ENCODE measurements at regions not wholly inside any gene's neighbourhood (a gene's known extent, or its start where the extent isn't known, plus 50 kb on each side); places are given as distances from the start of the nearest gene placed in this dataset.

GRCh38 chr7:153920126-153920525 is 132.1 kb upstream of the DPP6 start:
- Mint-ChIP-seq H3K27ac (no peak overlapping the region), H3K36me3 (ENCODE audit: low read depth) (no peaks in the 10 kb centered on the region), H3K27me3 (ENCODE audit: low read depth) (no peaks in the 10 kb centered on the region), H3K4me3 (ENCODE audit: low read depth) (no peak overlapping the region), H3K9me3 (peaks cover 18% of the 10 kb centered on the region), H3K4me1 (ENCODE audit: low read depth) (no peaks in the 10 kb centered on the region)
- no peak for DNase-seq (ENCODE audit: low spot score)
- intact Hi-C loops (cut with micrococcal nuclease) = no loop called here

- no peak overlapping the region for H3K4me3 Mint-ChIP-seq (ENCODE audit: low read depth)
- intact Hi-C loops (cut with micrococcal nuclease) = no loop called here
- H3K4me1 Mint-ChIP-seq (ENCODE audit: low read depth) = no peaks in the 10 kb centered on the region
These were observed 131.3 kb upstream of the DPP6 start for GRCh38 chr7:153920897-153921296.

GRCh38 chr7:153921408-153921807 is 130.8 kb upstream of the DPP6 start:
- no peak overlapping the region for H3K27ac Mint-ChIP-seq
- H3K4me1 Mint-ChIP-seq (ENCODE audit: low read depth) = no peaks in the 10 kb centered on the region
- intact Hi-C loops (cut with micrococcal nuclease) = no loop called here
- peaks cover 24% of the 10 kb centered on the region for H3K9me3 Mint-ChIP-seq
- no peaks in the 10 kb centered on the region for H3K36me3 Mint-ChIP-seq (ENCODE audit: low read depth)
- H3K27me3 Mint-ChIP-seq (ENCODE audit: low read depth) = no peaks in the 10 kb centered on the region
- no peak overlapping the region for H3K4me3 Mint-ChIP-seq (ENCODE audit: low read depth)
- DNase-seq (ENCODE audit: low spot score) = no peak

More at GRCh38 chr7:153920897-153921296, 131.3 kb upstream of the DPP6 start:
- no peaks in the 10 kb centered on the region for H3K36me3 Mint-ChIP-seq (ENCODE audit: low read depth)
- peaks cover 19% of the 10 kb centered on the region for H3K9me3 Mint-ChIP-seq
- no peak for DNase-seq (ENCODE audit: low spot score)
- H3K27me3 Mint-ChIP-seq (ENCODE audit: low read depth) = no peaks in the 10 kb centered on the region
- H3K27ac Mint-ChIP-seq = no peak overlapping the region

- Mint-ChIP-seq H3K4me3 (ENCODE audit: low read depth) (no peak overlapping the region), H3K27me3 (ENCODE audit: low read depth) (no peaks in the 10 kb centered on the region), H3K36me3 (ENCODE audit: low read depth) (no peaks in the 10 kb centered on the region), H3K9me3 (peaks cover 26% of the 10 kb centered on the region), H3K4me1 (ENCODE audit: low read depth) (no peaks in the 10 kb centered on the region), H3K27ac (no peak overlapping the region)
- intact Hi-C loops (cut with micrococcal nuclease) = no loop called here
- no peak for DNase-seq (ENCODE audit: low spot score)
These were observed 121.5 kb upstream of the DPP6 start for GRCh38 chr7:153930696-153931095.

GRCh38 chr7:153934048-153934447 is 118.2 kb upstream of the DPP6 start:
- intact Hi-C loops (cut with micrococcal nuclease) = no loop called here

GRCh38 chr7:153934629-153935028 is 117.6 kb upstream of the DPP6 start:
- H3K9me3 Mint-ChIP-seq = peaks cover 25% of the 10 kb centered on the region
- no peaks in the 10 kb centered on the region for H3K36me3 Mint-ChIP-seq (ENCODE audit: low read depth)
- DNase-seq (ENCODE audit: low spot score) = no peak
- H3K27ac Mint-ChIP-seq = no peak overlapping the region
- no peaks in the 10 kb centered on the region for H3K27me3 Mint-ChIP-seq (ENCODE audit: low read depth)
- no peaks in the 10 kb centered on the region for H3K4me1 Mint-ChIP-seq (ENCODE audit: low read depth)
- H3K4me3 Mint-ChIP-seq (ENCODE audit: low read depth) = no peak overlapping the region
- intact Hi-C loops (cut with micrococcal nuclease) = no loop called here

More at GRCh38 chr7:153934048-153934447, 118.2 kb upstream of the DPP6 start:
- Mint-ChIP-seq H3K9me3 (peaks cover 25% of the 10 kb centered on the region), H3K4me1 (ENCODE audit: low read depth) (no peaks in the 10 kb centered on the region), H3K27me3 (ENCODE audit: low read depth) (no peaks in the 10 kb centered on the region), H3K4me3 (ENCODE audit: low read depth) (no peak overlapping the region), H3K36me3 (ENCODE audit: low read depth) (no peaks in the 10 kb centered on the region), H3K27ac (no peak overlapping the region)
- DNase-seq (ENCODE audit: low spot score) = no peak

GRCh38 chr7:153935095-153935494 is 117.1 kb upstream of the DPP6 start:
- Mint-ChIP-seq H3K27ac (no peak overlapping the region), H3K4me1 (ENCODE audit: low read depth) (no peaks in the 10 kb centered on the region)

GRCh38 chr7:153938451-153938850 is 113.7 kb upstream of the DPP6 start:
- intact Hi-C loops (cut with micrococcal nuclease) = no loop called here
- no peaks in the 10 kb centered on the region for H3K36me3 Mint-ChIP-seq (ENCODE audit: low read depth)
- H3K27ac Mint-ChIP-seq = no peak overlapping the region
- H3K9me3 Mint-ChIP-seq = peaks cover 18% of the 10 kb centered on the region
- no peak overlapping the region for H3K4me3 Mint-ChIP-seq (ENCODE audit: low read depth)
- H3K27me3 Mint-ChIP-seq (ENCODE audit: low read depth) = no peaks in the 10 kb centered on the region
- no peak for DNase-seq (ENCODE audit: low spot score)
- no peaks in the 10 kb centered on the region for H3K4me1 Mint-ChIP-seq (ENCODE audit: low read depth)

More at GRCh38 chr7:153935095-153935494, 117.1 kb upstream of the DPP6 start:
- no peaks in the 10 kb centered on the region for H3K36me3 Mint-ChIP-seq (ENCODE audit: low read depth)
- H3K9me3 Mint-ChIP-seq = peaks cover 25% of the 10 kb centered on the region
- DNase-seq (ENCODE audit: low spot score) = no peak
- no peak overlapping the region for H3K4me3 Mint-ChIP-seq (ENCODE audit: low read depth)
- intact Hi-C loops (cut with micrococcal nuclease) = no loop called here
- H3K27me3 Mint-ChIP-seq (ENCODE audit: low read depth) = no peaks in the 10 kb centered on the region

GRCh38 chr7:153939177-153939576 is 113.0 kb upstream of the DPP6 start:
- Mint-ChIP-seq H3K4me3 (ENCODE audit: low read depth) (no peak overlapping the region), H3K27ac (no peak overlapping the region), H3K36me3 (ENCODE audit: low read depth) (no peaks in the 10 kb centered on the region), H3K27me3 (ENCODE audit: low read depth) (no peaks in the 10 kb centered on the region), H3K4me1 (ENCODE audit: low read depth) (no peaks in the 10 kb centered on the region), H3K9me3 (peaks cover 16% of the 10 kb centered on the region)
- DNase-seq (ENCODE audit: low spot score) = no peak
- intact Hi-C loops (cut with micrococcal nuclease) = no loop called here

GRCh38 chr7:153939654-153940053 is 112.5 kb upstream of the DPP6 start:
- Mint-ChIP-seq H3K27me3 (ENCODE audit: low read depth) (no peaks in the 10 kb centered on the region), H3K4me3 (ENCODE audit: low read depth) (no peak overlapping the region), H3K4me1 (ENCODE audit: low read depth) (no peaks in the 10 kb centered on the region), H3K36me3 (ENCODE audit: low read depth) (no peaks in the 10 kb centered on the region), H3K27ac (no peak overlapping the region), H3K9me3 (peaks cover 17% of the 10 kb centered on the region)
- intact Hi-C loops (cut with micrococcal nuclease) = no loop called here
- no peak for DNase-seq (ENCODE audit: low spot score)

GRCh38 chr7:153941061-153941460 is 111.1 kb upstream of the DPP6 start:
- H3K4me1 Mint-ChIP-seq (ENCODE audit: low read depth) = no peaks in the 10 kb centered on the region
- H3K36me3 Mint-ChIP-seq (ENCODE audit: low read depth) = no peaks in the 10 kb centered on the region
- peaks cover 18% of the 10 kb centered on the region for H3K9me3 Mint-ChIP-seq
- intact Hi-C loops (cut with micrococcal nuclease) = no loop called here
- DNase-seq (ENCODE audit: low spot score) = no peak
- H3K4me3 Mint-ChIP-seq (ENCODE audit: low read depth) = no peak overlapping the region
- H3K27ac Mint-ChIP-seq = no peak overlapping the region
- no peaks in the 10 kb centered on the region for H3K27me3 Mint-ChIP-seq (ENCODE audit: low read depth)

- H3K27ac Mint-ChIP-seq = no peak overlapping the region
- no peaks in the 10 kb centered on the region for H3K36me3 Mint-ChIP-seq (ENCODE audit: low read depth)
- intact Hi-C loops (cut with micrococcal nuclease) = no loop called here
- no peaks in the 10 kb centered on the region for H3K27me3 Mint-ChIP-seq (ENCODE audit: low read depth)
- no peak overlapping the region for H3K4me3 Mint-ChIP-seq (ENCODE audit: low read depth)
- no peak for DNase-seq (ENCODE audit: low spot score)
- peaks cover 22% of the 10 kb centered on the region for H3K9me3 Mint-ChIP-seq
- no peaks in the 10 kb centered on the region for H3K4me1 Mint-ChIP-seq (ENCODE audit: low read depth)
These were observed 110.2 kb upstream of the DPP6 start for GRCh38 chr7:153942036-153942435.

- Mint-ChIP-seq H3K27ac (no peak overlapping the region), H3K36me3 (ENCODE audit: low read depth) (no peaks in the 10 kb centered on the region), H3K4me3 (ENCODE audit: low read depth) (no peak overlapping the region), H3K9me3 (peaks cover 21% of the 10 kb centered on the region), H3K4me1 (ENCODE audit: low read depth) (no peaks in the 10 kb centered on the region), H3K27me3 (ENCODE audit: low read depth) (no peaks in the 10 kb centered on the region)
- intact Hi-C loops (cut with micrococcal nuclease) = no loop called here
- DNase-seq (ENCODE audit: low spot score) = no peak
These were observed 108.7 kb upstream of the DPP6 start for GRCh38 chr7:153943457-153943856.

- no peaks in the 10 kb centered on the region for H3K36me3 Mint-ChIP-seq (ENCODE audit: low read depth)
- no peak overlapping the region for H3K27ac Mint-ChIP-seq
- H3K27me3 Mint-ChIP-seq (ENCODE audit: low read depth) = no peaks in the 10 kb centered on the region
- H3K9me3 Mint-ChIP-seq = peaks cover 17% of the 10 kb centered on the region
- no peak overlapping the region for H3K4me3 Mint-ChIP-seq (ENCODE audit: low read depth)
- intact Hi-C loops (cut with micrococcal nuclease) = no loop called here
- H3K4me1 Mint-ChIP-seq (ENCODE audit: low read depth) = no peaks in the 10 kb centered on the region
- DNase-seq (ENCODE audit: low spot score) = no peak
These were observed 108.3 kb upstream of the DPP6 start for GRCh38 chr7:153943861-153944260.
